ENCODE measurements at regions not wholly inside any gene's neighbourhood (a gene's known extent, or its start where the extent isn't known, plus 50 kb on each side); places are given as distances from the start of the nearest gene placed in this dataset.

DNA sequence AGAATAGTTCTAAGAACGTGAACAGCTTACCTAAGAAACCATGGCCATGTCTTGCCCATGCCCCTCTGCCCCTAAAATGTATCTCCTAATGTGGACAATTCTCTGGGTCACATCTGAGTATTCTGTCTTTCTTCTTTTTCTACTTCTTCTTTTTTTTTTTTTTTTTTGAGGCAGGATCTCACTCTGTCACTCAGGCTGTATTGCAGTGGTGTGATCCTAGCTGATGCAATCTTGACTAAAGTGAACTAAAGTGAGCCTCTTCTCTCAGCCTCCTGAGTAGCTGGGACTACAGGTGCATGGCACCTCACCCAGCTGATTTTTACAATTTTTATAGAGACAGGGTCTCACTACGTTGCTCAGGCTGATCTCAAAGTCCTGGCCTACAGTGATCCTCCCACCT, 204.8 kb upstream of the ZPLD1 start:
- no peak for DNase-seq (ENCODE audit: low spot score)
- intact Hi-C loops (cut with DNase I), result no loop called here

DNA sequence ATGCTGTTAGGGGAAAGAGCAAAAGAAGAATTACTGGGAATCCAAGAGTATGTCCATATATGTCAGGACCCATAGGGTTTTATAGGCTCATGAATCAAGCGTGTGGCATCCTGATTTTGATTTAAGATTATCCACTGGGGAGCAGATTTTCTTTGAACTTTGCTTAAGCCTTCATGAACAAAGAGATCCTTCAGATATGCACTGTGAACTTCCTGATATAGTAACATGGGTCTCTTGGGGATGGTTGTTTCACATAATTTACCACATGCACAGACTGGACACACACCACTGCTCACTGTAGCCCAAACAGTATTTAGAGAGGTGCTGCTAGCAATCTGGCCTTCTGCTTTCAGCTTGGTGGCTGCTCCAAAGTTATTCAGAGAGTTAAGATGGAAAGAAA, 200.9 kb upstream of the ZPLD1 start:
- intact Hi-C loops (cut with DNase I), result no loop called here
- DNase-seq (ENCODE audit: low spot score), result no peak

DNA sequence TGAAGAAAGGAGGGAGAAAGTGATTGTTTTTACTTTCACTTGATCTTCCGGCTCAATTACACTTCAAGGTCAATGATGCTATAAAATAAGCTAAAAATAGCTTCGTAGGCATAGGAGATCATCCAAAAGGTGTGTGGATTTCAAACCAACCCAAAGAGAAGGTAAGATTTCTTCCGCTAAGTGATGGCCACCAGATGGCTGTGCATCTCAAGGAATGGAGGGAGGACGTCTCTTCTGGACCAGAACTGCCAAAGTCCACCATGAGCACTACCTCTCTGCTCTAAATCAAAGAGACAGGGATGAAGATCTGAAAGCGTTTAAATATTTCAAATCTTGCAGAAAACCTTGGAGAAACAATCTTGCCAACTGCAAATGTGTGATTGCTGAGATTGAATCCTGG, 199.1 kb upstream of the ZPLD1 start:
- DNase-seq (ENCODE audit: low spot score), result no peak
- intact Hi-C loops (cut with DNase I), result no loop called here

DNA sequence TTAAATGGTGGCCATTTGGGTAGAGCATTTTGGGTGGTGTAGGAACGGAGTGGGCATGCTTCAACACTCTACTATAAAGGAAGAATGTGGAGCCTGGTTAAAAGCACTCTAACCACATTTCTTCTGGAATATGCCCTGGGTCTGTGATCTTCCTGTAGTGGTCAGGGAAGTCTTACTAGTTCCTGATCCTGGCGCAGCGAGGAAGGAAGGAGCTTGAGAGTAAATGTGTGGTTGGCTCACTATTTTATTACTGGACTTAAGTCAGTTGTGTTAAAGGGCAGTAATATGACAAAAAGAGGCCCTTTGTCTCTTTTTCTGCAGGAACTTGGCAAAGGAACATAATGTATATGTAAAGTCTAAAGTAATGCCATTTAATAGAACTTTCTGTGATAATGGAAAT, 197.6 kb upstream of the ZPLD1 start:
- intact Hi-C loops (cut with DNase I), result no loop called here
- DNase-seq (ENCODE audit: low spot score), result no peak

DNA sequence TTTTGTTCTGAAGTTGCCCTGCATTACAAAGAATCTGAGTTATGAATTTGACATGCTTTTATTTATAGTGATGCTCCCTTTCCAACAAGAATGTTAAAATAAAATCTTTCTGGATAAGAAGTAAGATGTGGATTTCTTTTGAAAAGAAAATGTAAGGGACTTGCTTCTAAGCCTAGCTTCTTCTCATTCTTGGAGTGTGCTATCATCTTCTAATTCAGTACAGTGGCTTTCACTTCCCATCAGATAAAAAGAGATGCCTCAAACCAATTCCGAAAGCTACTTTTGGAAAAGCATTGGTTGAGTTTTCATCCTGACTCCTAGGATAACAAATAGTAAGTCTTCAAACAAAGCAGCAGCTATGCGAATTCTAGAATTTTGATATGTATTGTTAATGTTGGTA, 197.0 kb upstream of the ZPLD1 start:
- DNase-seq (ENCODE audit: low spot score), result no peak
- intact Hi-C loops (cut with DNase I), result no loop called here

DNA sequence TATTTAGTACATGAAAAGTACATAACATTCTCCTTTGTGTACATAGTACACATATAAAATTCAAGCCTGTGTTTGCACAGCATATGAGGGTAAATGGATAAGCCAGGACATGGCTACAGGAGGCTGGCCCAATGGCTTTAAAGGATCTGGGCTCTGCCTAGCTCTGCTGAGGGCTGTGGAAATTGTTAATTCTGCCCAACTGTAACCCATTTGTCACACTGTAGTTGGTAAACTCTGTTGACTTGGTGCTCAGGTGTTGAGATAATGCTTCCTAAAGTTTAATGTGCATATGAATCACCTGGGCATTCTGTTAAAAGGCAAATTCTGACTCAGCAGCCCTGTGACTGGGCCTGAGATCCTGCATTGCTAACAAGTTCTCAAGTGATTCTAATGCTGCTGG, 196.5 kb upstream of the ZPLD1 start:
- DNase-seq (ENCODE audit: low spot score), result no peak
- intact Hi-C loops (cut with DNase I), result no loop called here

DNA sequence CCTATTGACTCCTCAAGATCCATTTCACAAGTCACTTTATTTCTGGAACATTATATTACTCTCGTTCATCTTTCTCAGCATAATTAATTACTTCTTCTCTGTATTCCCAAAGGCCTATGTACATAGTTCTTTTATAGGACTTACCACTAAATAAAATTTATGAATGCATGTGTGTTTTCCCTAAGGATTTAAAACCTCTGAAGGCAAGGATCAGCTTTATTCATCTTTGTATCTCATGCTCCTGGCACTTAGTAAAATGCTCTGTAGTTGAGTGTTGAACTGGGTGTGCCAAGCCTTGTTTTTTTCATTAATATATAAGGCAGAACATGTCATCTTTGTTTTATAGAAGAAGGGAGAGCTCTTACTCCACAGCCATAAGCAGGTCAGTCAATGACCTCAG, 194.1 kb upstream of the ZPLD1 start:
- intact Hi-C loops (cut with DNase I), result no loop called here
- DNase-seq (ENCODE audit: low spot score), result no peak

DNA sequence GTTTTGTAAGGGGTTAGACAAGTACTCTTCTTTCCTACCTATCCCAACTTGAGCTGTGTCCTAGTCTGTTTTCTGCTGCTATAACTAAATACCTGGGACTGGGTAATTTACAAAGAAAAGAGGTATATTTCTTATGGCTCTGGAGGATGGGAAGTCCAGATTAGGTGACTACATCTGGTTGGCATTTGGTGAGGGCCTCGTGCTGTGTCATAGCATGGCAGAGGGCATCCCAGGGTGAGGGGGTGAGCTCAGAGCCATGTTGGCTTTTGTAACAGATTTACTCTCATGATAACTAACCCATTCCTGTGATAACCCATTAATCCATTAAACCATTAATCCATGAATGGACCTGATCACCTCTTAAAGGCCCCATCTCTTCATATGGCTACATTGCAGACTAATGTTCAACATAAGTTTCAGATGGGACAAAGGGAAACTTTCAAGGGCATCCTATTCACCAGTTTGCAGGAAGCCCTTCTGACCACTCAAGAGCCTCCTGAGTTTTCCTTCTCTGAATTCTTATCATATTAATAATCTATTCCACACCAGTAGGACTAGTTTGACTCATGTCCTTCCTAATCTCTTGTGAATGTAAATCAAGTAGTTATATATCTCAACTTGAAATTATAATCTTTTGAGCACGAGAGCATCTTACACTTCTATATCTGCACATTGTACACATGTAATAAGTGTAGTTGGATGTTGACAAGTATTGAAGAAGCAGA, 185.7 kb upstream of the ZPLD1 start:
- no peak for DNase-seq (ENCODE audit: low spot score)
- intact Hi-C loops (cut with DNase I), result no loop called here

DNA sequence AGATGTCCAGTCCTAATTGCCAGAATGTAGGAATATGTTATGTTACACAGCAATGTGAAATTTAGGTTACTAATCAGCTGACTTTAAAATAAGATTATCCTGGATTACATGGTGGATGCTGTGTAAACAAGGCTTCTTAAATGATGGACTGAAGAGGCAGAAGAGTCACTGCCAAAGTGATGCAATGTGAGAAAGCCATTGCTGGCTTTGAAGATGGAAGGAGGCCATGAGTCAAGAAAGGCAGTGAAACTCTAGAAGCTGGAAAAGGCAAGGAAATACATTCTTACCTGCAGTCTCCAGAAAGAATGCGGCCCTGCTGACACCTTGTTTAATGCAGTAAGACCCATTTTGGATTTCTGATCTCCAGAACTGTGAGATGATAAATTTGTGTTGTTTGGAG, 179.1 kb upstream of the ZPLD1 start:
- no peak for DNase-seq (ENCODE audit: low spot score)
- intact Hi-C loops (cut with DNase I), result no loop called here

DNA sequence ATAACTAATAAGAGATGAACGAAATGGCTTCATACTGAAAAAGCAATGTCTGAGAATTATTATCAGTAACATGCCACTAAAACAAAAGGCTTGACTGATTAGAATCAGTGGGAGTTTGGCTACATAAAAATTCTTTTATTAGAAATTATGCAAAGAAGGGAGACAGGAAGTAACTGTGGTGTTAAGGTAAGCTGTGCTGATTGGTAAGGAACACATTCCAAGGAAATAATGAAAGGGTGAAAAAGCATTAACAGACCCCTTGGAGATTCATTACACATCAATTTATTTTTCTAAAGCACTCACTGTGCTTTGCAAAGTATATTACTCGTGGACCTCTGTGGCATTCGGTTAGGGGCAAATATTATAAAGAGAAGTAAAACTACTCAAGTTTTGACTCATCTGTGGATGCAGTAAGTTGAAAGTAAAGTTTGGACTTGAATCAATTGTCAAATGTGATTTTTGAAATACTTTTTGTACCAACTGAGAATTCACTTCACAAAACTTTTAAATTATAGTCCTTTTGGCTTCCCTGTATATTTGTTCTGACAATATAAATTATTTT, 176.1 kb upstream of the ZPLD1 start:
- no peak for DNase-seq (ENCODE audit: low spot score)
- intact Hi-C loops (cut with DNase I), result no loop called here

DNA sequence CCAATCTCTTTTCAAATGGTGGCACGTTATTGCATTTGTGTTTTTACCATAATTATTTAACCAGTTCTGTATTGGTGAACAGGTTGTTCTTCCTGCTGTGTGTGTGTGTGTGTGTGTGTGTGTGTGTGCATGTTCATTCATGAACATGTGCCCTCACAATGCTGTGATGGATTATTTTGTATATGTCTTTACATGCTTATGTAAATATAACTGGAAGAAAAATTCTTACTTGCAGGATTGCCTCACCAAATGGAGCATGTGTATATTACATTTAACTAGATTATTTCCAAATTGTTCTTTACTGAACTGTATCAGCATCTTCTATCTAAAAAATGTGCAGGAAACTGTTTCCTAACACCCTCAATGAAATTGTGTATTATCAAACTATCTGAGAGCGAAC, 175.2 kb upstream of the ZPLD1 start:
- intact Hi-C loops (cut with DNase I), result no loop called here
- DNase-seq (ENCODE audit: low spot score), result no peak

DNA sequence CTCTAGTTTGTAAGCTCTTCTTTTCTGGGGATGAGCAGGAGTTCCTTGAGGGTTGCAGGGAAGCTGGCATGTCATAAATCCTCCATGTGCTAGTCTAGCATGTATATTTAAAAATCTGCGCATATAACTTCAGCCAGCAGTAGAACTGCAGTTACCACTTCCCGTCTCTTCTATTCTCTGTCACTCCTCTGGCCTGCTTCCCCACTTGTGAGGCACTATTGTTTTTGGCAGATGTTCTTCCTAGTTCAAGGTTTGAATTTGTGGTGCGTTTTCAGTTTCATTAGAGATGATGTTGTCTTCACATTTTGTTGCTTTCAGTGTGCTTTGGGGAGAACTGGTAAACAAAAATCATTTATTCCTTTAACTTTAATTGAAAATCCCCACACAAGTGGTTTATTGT, 169.1 kb upstream of the ZPLD1 start:
- no peak for DNase-seq (ENCODE audit: low spot score)
- intact Hi-C loops (cut with DNase I), result no loop called here

DNA sequence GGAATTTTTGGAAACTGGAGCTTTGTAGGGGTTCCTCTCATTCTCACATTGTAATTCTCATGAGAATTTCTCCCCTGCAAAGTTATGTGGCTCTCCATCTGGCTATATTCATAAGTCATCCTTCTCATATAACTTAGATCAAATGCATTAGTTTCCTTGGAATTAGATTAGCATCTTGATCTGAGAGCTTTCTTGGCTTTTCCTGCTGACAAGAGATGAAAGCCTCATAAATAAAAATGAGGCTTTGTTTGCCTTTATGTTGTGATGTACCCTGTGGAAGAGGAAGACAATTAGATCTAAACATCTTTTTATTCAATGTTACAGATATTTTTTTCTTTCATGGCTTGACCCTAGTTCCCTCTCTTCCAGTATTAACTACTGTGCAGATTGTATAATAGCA, 165.4 kb upstream of the ZPLD1 start:
- intact Hi-C loops (cut with DNase I), result no loop called here
- DNase-seq (ENCODE audit: low spot score), result no peak

DNA sequence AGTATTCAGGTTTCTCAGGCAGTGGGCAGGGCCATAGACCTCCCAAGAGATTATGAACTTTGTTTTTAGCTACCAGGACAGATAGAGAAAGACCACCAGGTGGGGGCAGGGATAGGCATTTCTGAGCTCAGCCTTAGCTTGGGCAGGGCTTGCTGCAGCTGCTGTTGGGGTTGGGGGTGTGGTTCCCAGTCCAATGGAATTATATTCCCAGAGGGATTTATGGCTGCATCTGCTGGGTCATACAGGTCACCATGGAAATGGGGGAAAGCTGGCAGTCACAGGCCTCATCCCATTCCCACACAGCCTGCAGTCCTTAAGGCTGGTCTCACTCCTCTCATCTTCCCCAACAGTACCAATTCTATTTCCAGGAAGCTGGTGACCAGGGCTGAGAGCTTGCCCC, 144.6 kb upstream of the ZPLD1 start:
- DNase-seq (ENCODE audit: low spot score), result no peak
- intact Hi-C loops (cut with DNase I), result no loop called here

DNA sequence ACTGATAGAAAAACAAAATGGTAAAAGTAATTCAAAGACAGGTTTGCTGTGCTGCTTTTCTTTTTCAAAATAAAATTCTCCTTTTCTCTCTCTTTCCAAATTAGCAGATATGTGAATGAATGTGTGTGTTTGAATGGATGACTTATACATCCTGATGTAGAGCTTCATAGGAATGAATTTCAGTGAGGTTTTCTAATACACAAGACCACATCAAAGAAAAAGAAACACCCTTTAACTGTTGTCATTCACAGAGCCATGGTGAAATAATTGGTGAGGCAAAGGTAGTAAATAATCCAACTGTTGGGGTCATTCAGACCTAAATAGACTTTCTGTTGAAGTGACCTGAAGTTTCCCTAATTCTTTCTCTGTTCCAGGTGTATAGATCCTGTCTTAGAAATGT, 139.1 kb upstream of the ZPLD1 start:
- DNase-seq (ENCODE audit: low spot score), result no peak
- intact Hi-C loops (cut with DNase I), result no loop called here

DNA sequence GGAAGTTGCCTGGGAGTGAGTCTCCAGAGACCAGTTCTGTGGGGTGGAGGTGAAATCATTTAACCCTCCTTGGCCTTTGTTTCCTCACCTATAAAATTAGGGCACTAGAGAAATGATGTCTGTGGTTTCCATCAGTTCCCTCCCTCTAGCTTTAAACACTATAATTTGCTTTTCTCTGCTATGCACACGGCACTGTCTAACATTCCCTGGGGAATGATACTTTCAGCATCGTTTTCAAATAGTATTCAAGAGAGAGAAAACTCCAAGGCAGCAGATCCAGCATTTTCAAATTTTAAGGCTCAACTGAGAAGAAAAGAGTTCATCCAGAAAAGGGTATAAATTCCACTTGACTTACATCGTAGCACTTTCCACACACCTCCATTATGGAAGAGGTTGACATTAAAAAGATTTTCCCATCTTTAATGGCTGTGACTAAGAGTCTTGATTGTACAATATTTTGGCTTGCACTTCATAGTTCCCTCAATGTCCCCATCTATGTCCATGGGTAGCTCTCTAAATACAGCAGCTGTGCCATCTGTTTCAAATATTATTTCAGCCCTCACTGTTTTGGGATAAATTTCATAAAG, 137.7 kb upstream of the ZPLD1 start:
- intact Hi-C loops (cut with DNase I), result no loop called here

DNA sequence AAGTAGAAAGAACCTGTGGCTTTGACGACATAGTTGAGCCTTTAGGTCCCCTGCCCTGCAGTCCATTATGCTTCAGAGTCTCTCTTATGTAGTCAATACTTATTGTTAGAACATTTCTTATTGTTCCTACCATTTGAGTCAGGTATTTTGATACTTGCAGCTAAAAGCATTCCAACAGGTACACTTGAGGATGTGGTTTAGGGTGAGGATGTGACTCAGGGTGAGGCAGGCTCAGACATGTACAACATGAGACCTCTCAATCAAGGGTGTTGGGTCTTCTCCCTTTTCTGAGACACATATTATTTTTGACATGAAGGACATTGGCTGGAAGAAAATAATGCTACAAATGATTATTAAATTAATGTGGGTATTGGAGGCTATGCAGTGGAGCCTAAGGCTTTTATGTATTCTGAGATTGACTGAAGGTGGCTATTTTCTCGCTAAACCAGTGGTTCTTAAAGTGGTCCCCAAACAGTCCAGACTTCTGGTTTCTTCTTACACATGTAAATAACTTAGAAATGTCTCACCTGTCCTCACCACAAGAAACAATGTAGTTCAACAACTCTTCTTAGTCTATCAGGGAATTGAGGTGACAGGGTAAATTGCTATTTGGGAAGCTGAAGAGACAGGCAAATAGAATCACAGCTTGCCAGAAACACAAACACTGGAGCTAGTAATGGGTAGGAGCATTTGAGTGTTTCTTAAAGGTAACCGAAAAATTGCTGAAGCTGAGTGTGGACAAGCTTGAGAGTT, 135.5 kb upstream of the ZPLD1 start:
- intact Hi-C loops (cut with DNase I), result no loop called here
- DNase-seq (ENCODE audit: low spot score), result no peak

More for the DNA sequence above, 137.7 kb upstream of the ZPLD1 start:
- DNase-seq (ENCODE audit: low spot score), result no peak

DNA sequence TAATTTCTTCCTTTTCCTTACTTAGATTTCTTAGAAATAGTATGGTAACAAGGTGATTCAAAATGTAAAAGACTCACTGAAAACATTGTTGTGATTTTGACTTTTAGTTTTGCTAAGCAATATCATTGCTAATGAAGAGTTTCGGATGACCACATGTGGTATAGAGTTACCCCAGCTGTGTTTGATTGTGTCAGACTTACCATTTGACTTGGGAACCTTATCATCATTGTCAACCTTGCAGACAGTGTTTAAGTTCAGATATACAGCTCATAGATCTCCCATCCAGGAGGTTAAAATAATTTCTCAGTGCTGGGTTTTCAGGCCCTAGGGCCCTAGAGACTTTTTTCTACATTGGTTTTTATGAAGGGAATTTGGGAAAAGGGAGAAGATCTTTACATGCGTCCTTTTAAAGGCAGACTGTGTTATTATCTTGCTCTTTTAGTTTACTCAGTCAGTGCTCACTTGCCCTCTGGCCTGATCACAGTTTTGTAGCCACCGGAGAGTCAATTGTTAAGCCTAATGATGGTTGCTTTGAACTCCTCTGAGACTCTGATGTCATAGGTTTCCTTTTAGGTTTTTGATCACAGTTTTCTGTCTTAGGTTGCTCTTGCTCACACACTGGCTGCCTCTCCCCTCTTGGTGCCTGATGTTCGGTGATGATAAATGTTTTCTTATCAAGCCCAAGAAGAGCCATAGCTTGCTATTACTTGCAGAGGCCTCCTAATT, 133.5 kb upstream of the ZPLD1 start:
- intact Hi-C loops (cut with DNase I), result no loop called here
- no peak for DNase-seq (ENCODE audit: low spot score)

DNA sequence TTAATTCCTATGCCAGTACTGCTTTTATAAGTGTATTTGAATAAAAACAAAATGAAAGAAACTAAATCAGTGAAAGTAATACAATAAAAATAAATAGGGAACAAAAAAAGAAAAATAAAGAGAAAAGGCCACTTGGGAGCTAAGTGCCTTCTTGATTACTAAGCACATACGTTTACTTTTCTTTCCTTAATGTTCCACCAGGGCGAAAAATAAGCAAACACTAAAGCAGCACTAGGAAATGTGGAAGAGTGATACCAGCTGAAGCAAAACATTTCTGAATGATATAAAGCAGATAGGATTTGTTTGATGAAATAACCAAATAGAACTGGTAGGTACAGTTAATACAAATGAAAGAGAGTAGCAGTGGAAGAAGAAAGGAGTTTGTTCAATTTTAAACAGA, 132.8 kb upstream of the ZPLD1 start:
- no peak for DNase-seq (ENCODE audit: low spot score)
- intact Hi-C loops (cut with DNase I), result no loop called here

DNA sequence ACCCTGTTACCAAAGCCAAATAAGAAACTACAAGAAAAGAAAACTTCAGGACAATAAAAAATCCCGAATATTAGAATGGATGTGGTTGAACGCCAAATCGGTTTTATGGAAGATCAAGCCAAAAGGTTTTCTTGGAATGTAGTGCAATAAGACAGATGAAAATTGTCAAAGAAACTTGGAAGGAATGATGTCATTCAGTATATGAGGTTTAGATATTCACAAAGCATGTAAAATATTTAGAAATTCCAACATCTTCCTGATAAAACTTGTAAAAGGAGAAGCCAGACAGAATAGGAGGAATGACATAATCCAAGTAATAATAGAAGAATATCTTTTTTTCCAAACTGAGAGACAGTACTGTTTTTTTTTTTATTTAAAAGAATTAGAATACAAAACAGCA, 130.3 kb upstream of the ZPLD1 start:
- no peak for DNase-seq (ENCODE audit: low spot score)
- intact Hi-C loops (cut with DNase I), result no loop called here

Data from posterior vena cava (tissue), 2 donors.